ENCODE measurements at regions not wholly inside any gene's neighbourhood (a gene's known extent, or its start where the extent isn't known, plus 50 kb on each side); places are given as distances from the start of the nearest gene placed in this dataset.

- Histone ChIP-seq H3K9me3 (ENCODE audit: control insufficient read depth in 4 of 4, insufficient read depth in 3 of 4, low read length in 3 of 4) (no peaks in the 10 kb centered on the region), H3K36me3 (ENCODE audit: control insufficient read depth in 4 of 4, insufficient read depth in 4 of 4, low read length in 4 of 4) (no peaks in the 10 kb centered on the region), H3K27ac (ENCODE audit: low read depth in 1 of 2, low read length in 1 of 2) (no peak overlapping the region), H3K4me1 (ENCODE audit: control insufficient read depth in 5 of 5, insufficient read depth in 5 of 5, low read length in 5 of 5) (peaks cover 0 to 16% (median 0%) of the 10 kb centered on the region in 5 donors), H3K4me3 (no peak overlapping the region), H3K27me3 (ENCODE audit: control insufficient read depth in 3 of 3, insufficient read depth in 3 of 3, low read length in 2 of 3) (no peaks in the 10 kb centered on the region), H3K9ac (ENCODE audit: insufficient read depth in 1 of 2, low read length in 2 of 2) (no peak overlapping the region)
- 80% methylated on average over 7 of the region's 7 CpGs for WGBS, 2 donors
- ATAC-seq (ENCODE audit: insufficient read depth, low FRiP score): no peak
- no peak for DNase-seq
- TF ChIP-seq CTCF (IDR thresholded peaks at IDR 0.05; ENCODE audit: control extremely low read depth, extremely low read depth): no peak
Observed at GRCh38 chr5:118722122-118723020, 266.0 kb downstream of the DTWD2 start.

- H3K27ac ChIP-seq (ENCODE audit: low read depth in 1 of 2, low read length in 1 of 2): no peak overlapping the region
- peaks cover 0 to 5% (median under 1%) of the 10 kb centered on the region in 4 donors for H3K9me3 ChIP-seq (ENCODE audit: control insufficient read depth in 4 of 4, insufficient read depth in 3 of 4, low read length in 3 of 4)
- ATAC-seq (ENCODE audit: insufficient read depth, low FRiP score) (no peak), DNase-seq (no peak)
- no peaks in the 10 kb centered on the region for H3K4me1 ChIP-seq (ENCODE audit: control insufficient read depth in 5 of 5, insufficient read depth in 5 of 5, low read length in 5 of 5)
- H3K9ac ChIP-seq (ENCODE audit: insufficient read depth in 1 of 2, low read length in 2 of 2): no peak overlapping the region
- H3K36me3 ChIP-seq (ENCODE audit: control insufficient read depth in 4 of 4, insufficient read depth in 4 of 4, low read length in 4 of 4): no peaks in the 10 kb centered on the region
- no peak overlapping the region for H3K4me3 ChIP-seq
- H3K27me3 ChIP-seq (ENCODE audit: control insufficient read depth in 3 of 3, insufficient read depth in 3 of 3, low read length in 2 of 3): no peaks in the 10 kb centered on the region
- TF ChIP-seq CTCF (IDR thresholded peaks at IDR 0.05; ENCODE audit: control extremely low read depth, extremely low read depth): no peak
- WGBS, 2 donors: 88 to 95% methylated on average over 1 of the region's 1 CpG
Observed at GRCh38 chr5:118711727-118712126, 276.6 kb downstream of the DTWD2 start.

GRCh38 chr5:118705959-118706667 lies 282.2 kb downstream of the DTWD2 start:
- Histone ChIP-seq H3K36me3 (ENCODE audit: control insufficient read depth in 4 of 4, insufficient read depth in 4 of 4, low read length in 4 of 4) (no peaks in the 10 kb centered on the region), H3K27me3 (ENCODE audit: control insufficient read depth in 3 of 3, insufficient read depth in 3 of 3, low read length in 2 of 3) (no peaks in the 10 kb centered on the region), H3K9me3 (ENCODE audit: control insufficient read depth in 4 of 4, insufficient read depth in 3 of 4, low read length in 3 of 4) (peaks cover 0 to 8% (median under 1%) of the 10 kb centered on the region in 4 donors), H3K9ac (ENCODE audit: insufficient read depth in 1 of 2, low read length in 2 of 2) (no peak overlapping the region), H3K4me1 (ENCODE audit: control insufficient read depth in 5 of 5, insufficient read depth in 5 of 5, low read length in 5 of 5) (peaks cover 0 to 2% (median 0%) of the 10 kb centered on the region in 5 donors), H3K4me3 (no peak overlapping the region), H3K27ac (ENCODE audit: low read depth in 1 of 2, low read length in 1 of 2) (no peak overlapping the region)
- TF ChIP-seq CTCF (IDR thresholded peaks at IDR 0.05; ENCODE audit: control extremely low read depth, extremely low read depth): no peak
- ATAC-seq (ENCODE audit: insufficient read depth, low FRiP score) (no peak), DNase-seq (peak in 2 of 3 donors; percentile 34 to 64)
- WGBS, 2 donors: 66 to 75% methylated on average over 4 of the region's 4 CpGs
